GM12878 (cell line): ENCODE measurements at regions not wholly inside any gene's neighbourhood (a gene's known extent, or its start where the extent isn't known, plus 50 kb on each side); places are given as distances from the start of the nearest gene placed in this dataset.

ENCODE experiments used
- CBX5 ChIP-seq: sonication (generic); IDR thresholded peaks from 2 replicates; pipeline ENCODE4 v1.6.1; 2016; ENCODE audit warnings: low read depth, moderate library complexity, mild to moderate bottlenecking, inconsistent platforms
- CHD2 ChIP-seq: IDR thresholded peaks from 2 replicates; pipeline ENCODE4 v1.6.1; 2011; ENCODE audit warnings: low read depth, low read length, improper control_type of control experiment, borderline replicate concordance
- CREM ChIP-seq: IDR thresholded peaks from 2 replicates; pipeline ENCODE4 v1.6.1; 2014; ENCODE audit warnings: antibody characterized with exemption, low read depth
- EP300 ChIP-seq, 2 experiments: fragments of 150-350 bp in 1 of 2; IDR thresholded peaks; 2 replicates each; pipeline ENCODE4 v1.6.1; 2011 to 2012; ENCODE audit warnings: low read depth in 2 of 2, low read length in 2 of 2, borderline replicate concordance in 1 of 2, improper control_type of control experiment in 1 of 2, inconsistent platforms in 1 of 2; ENCODE audit not compliant: control insufficient read depth in 1 of 2
- EZH2 ChIP-seq: IDR thresholded peaks from 2 replicates; pipeline ENCODE4 v1.6.1; 2012; ENCODE audit warnings: low read depth, mild to moderate bottlenecking, control low read depth, inconsistent platforms, low read length, borderline replicate concordance; ENCODE audit not compliant: control insufficient read depth
- POLR2A ChIP-seq: IDR thresholded peaks from 2 replicates; pipeline ENCODE4 v1.6.1; 2011; ENCODE audit warnings: low read depth, mild to moderate bottlenecking, low read length
- POLR2AphosphoS2 ChIP-seq: IDR thresholded peaks from 2 replicates; pipeline ENCODE4 v1.6.1; 2011; ENCODE audit warnings: low read depth, mild to moderate bottlenecking, low read length, improper control_type of control experiment, moderate library complexity
- ZNF274 ChIP-seq: IDR thresholded peaks from one replicate; pipeline ENCODE4 v1.8.0; 2011; ENCODE audit not compliant: insufficient read length, insufficient read depth
- TF ChIP-seq, protein P1 (sequence below), 3 experiments: IDR thresholded peaks in 2 of 3; conservative IDR thresholded peaks in 1 of 3; 2 replicates each; pipeline ENCODE4 v1.5.1; 2011; ENCODE audit warnings: low read depth in 3 of 3, low read length in 3 of 3, mild to moderate bottlenecking in 3 of 3, control low read depth in 2 of 3, moderate library complexity in 2 of 3, inconsistent platforms in 1 of 3, mixed read lengths in 1 of 3; ENCODE audit not compliant: control insufficient read depth in 2 of 3, insufficient read depth in 1 of 3; ENCODE audit errors: extremely low read depth in 1 of 3

DNA sequence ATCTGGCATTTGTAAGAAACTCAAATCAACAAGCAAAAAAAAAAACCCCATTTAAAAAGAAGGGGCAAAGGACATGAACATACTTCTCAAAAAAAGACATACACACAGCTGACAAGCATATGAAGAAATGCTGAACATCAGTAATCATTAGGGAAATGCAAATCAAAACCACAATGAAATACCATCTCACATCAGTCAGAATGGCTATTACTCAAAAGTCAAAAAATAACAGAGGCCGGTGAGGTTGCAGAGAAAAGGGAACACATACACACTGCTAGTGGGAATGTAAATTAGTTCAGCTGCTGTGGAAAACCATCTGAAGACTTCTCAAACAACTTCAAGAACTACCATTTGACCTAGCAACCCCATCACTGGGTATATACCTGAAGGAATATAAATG lies 199.4 kb upstream of the THBS1 start:
- TF ChIP-seq CBX5: no peak
- TF ChIP-seq EP300 (IDR thresholded peaks at IDR 0.05; ENCODE audit: borderline replicate concordance in 1 of 2, control insufficient read depth in 1 of 2, low read depth in 2 of 2, low read length in 2 of 2): no peak
- no peak for TF ChIP-seq POLR2A
- TF ChIP-seq ZNF274: no peak
- no peak for TF ChIP-seq CHD2
- TF ChIP-seq, protein P1, sequence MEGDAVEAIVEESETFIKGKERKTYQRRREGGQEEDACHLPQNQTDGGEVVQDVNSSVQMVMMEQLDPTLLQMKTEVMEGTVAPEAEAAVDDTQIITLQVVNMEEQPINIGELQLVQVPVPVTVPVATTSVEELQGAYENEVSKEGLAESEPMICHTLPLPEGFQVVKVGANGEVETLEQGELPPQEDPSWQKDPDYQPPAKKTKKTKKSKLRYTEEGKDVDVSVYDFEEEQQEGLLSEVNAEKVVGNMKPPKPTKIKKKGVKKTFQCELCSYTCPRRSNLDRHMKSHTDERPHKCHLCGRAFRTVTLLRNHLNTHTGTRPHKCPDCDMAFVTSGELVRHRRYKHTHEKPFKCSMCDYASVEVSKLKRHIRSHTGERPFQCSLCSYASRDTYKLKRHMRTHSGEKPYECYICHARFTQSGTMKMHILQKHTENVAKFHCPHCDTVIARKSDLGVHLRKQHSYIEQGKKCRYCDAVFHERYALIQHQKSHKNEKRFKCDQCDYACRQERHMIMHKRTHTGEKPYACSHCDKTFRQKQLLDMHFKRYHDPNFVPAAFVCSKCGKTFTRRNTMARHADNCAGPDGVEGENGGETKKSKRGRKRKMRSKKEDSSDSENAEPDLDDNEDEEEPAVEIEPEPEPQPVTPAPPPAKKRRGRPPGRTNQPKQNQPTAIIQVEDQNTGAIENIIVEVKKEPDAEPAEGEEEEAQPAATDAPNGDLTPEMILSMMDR (IDR thresholded peaks at IDR 0.05 in 2 of 3, conservative IDR thresholded peaks at IDR 0.05 in 1 of 3; ENCODE audit: control insufficient read depth in 2 of 3, extremely low read depth in 1 of 3, insufficient read depth in 1 of 3, low read depth in 3 of 3, low read length in 3 of 3): no peak
- TF ChIP-seq EZH2: no peak
- no peak for TF ChIP-seq POLR2AphosphoS2
- TF ChIP-seq CREM: no peak
